ENCODE measurements at regions not wholly inside any gene's neighbourhood (a gene's known extent, or its start where the extent isn't known, plus 50 kb on each side); places are given as distances from the start of the nearest gene placed in this dataset.
A peak's percentile ranks its signal among the peaks of the same experiment; 100 is the strongest.

GRCh38 chr5:34497470-34497808, 158.7 kb upstream of the RAI14 start:
- peaks cover 0 to 4% of the 10 kb centered on the region in 2 donors for H3K9me3 ChIP-seq (ENCODE audit: control insufficient read depth in 2 of 2, insufficient read depth in 1 of 2, low read depth in 1 of 2, low read length in 1 of 2)
- no peaks in the 10 kb centered on the region for H3K36me3 ChIP-seq (ENCODE audit: control insufficient read depth in 2 of 2, insufficient read depth in 2 of 2, low read length in 1 of 2)
- no peak overlapping the region for H3K27ac ChIP-seq (ENCODE audit: low read depth in 2 of 2, low read length in 1 of 2)
- no peaks in the 10 kb centered on the region for H3K27me3 ChIP-seq (ENCODE audit: control insufficient read depth in 1 of 2, insufficient read depth in 2 of 2, low read length in 2 of 2)
- H3K4me1 ChIP-seq (ENCODE audit: control insufficient read depth in 2 of 2, insufficient read depth in 2 of 2, low read length in 1 of 2) = peaks cover 2 to 6% of the 10 kb centered on the region in 2 donors
- WGBS, 2 donors = 85 to 91% methylated on average over 3 of the region's 3 CpGs
- no peak overlapping the region for H3K4me3 ChIP-seq (ENCODE audit: low read depth in 1 of 2, low read length in 2 of 2)

GRCh38 chr5:34498572-34498971, 157.6 kb upstream of the RAI14 start:
- Histone ChIP-seq H3K27ac (ENCODE audit: low read depth in 2 of 2, low read length in 1 of 2) (peak overlapping the region in 1 of 2 donors; percentile 10), H3K27me3 (ENCODE audit: control insufficient read depth in 1 of 2, insufficient read depth in 2 of 2, low read length in 2 of 2) (no peaks in the 10 kb centered on the region), H3K4me1 (ENCODE audit: control insufficient read depth in 2 of 2, insufficient read depth in 2 of 2, low read length in 1 of 2) (peaks cover 6 to 13% of the 10 kb centered on the region in 2 donors), H3K4me3 (ENCODE audit: low read depth in 1 of 2, low read length in 2 of 2) (no peak overlapping the region), H3K9me3 (ENCODE audit: control insufficient read depth in 2 of 2, insufficient read depth in 1 of 2, low read depth in 1 of 2, low read length in 1 of 2) (peaks cover 0 to 4% of the 10 kb centered on the region in 2 donors), H3K36me3 (ENCODE audit: control insufficient read depth in 2 of 2, insufficient read depth in 2 of 2, low read length in 1 of 2) (no peaks in the 10 kb centered on the region)
- 63 to 77% methylated on average over 4 of the region's 4 CpGs for WGBS, 2 donors

- Histone ChIP-seq H3K27ac (ENCODE audit: low read depth in 2 of 2, low read length in 1 of 2) (peak overlapping the region; percentile 71 to 82), H3K27me3 (ENCODE audit: control insufficient read depth in 1 of 2, insufficient read depth in 2 of 2, low read length in 2 of 2) (no peaks in the 10 kb centered on the region), H3K36me3 (ENCODE audit: control insufficient read depth in 2 of 2, insufficient read depth in 2 of 2, low read length in 1 of 2) (no peaks in the 10 kb centered on the region), H3K4me3 (ENCODE audit: low read depth in 1 of 2, low read length in 2 of 2) (no peak overlapping the region), H3K4me1 (ENCODE audit: control insufficient read depth in 2 of 2, insufficient read depth in 2 of 2, low read length in 1 of 2) (peaks cover 6 to 13% of the 10 kb centered on the region in 2 donors), H3K9me3 (ENCODE audit: control insufficient read depth in 2 of 2, insufficient read depth in 1 of 2, low read depth in 1 of 2, low read length in 1 of 2) (peaks cover 0 to 4% of the 10 kb centered on the region in 2 donors)
- WGBS, 2 donors = 64 to 71% methylated on average over 5 of the region's 5 CpGs
Observed at GRCh38 chr5:34499001-34499734, 157.0 kb upstream of the RAI14 start.

GRCh38 chr5:34500236-34500847, 155.8 kb upstream of the RAI14 start:
- H3K27me3 ChIP-seq (ENCODE audit: control insufficient read depth in 1 of 2, insufficient read depth in 2 of 2, low read length in 2 of 2) = no peaks in the 10 kb centered on the region
- H3K27ac ChIP-seq (ENCODE audit: low read depth in 2 of 2, low read length in 1 of 2) = no peak overlapping the region
- H3K9me3 ChIP-seq (ENCODE audit: control insufficient read depth in 2 of 2, insufficient read depth in 1 of 2, low read depth in 1 of 2, low read length in 1 of 2) = no peaks in the 10 kb centered on the region
- 74 to 81% methylated on average over 9 of the region's 9 CpGs for WGBS, 2 donors
- H3K4me1 ChIP-seq (ENCODE audit: control insufficient read depth in 2 of 2, insufficient read depth in 2 of 2, low read length in 1 of 2) = peaks cover 6 to 13% of the 10 kb centered on the region in 2 donors
- H3K4me3 ChIP-seq (ENCODE audit: low read depth in 1 of 2, low read length in 2 of 2) = no peak overlapping the region
- no peaks in the 10 kb centered on the region for H3K36me3 ChIP-seq (ENCODE audit: control insufficient read depth in 2 of 2, insufficient read depth in 2 of 2, low read length in 1 of 2)

- Histone ChIP-seq H3K27ac (ENCODE audit: low read depth in 2 of 2, low read length in 1 of 2) (no peak overlapping the region), H3K9me3 (ENCODE audit: control insufficient read depth in 2 of 2, insufficient read depth in 1 of 2, low read depth in 1 of 2, low read length in 1 of 2) (no peaks in the 10 kb centered on the region), H3K36me3 (ENCODE audit: control insufficient read depth in 2 of 2, insufficient read depth in 2 of 2, low read length in 1 of 2) (no peaks in the 10 kb centered on the region), H3K4me3 (ENCODE audit: low read depth in 1 of 2, low read length in 2 of 2) (no peak overlapping the region), H3K4me1 (ENCODE audit: control insufficient read depth in 2 of 2, insufficient read depth in 2 of 2, low read length in 1 of 2) (peaks cover 6 to 13% of the 10 kb centered on the region in 2 donors), H3K27me3 (ENCODE audit: control insufficient read depth in 1 of 2, insufficient read depth in 2 of 2, low read length in 2 of 2) (no peaks in the 10 kb centered on the region)
- WGBS, 2 donors = 81 to 86% methylated on average over 2 of the region's 2 CpGs
Observed at GRCh38 chr5:34501016-34501415, 155.1 kb upstream of the RAI14 start.

- peaks cover 6 to 13% of the 10 kb centered on the region in 2 donors for H3K4me1 ChIP-seq (ENCODE audit: control insufficient read depth in 2 of 2, insufficient read depth in 2 of 2, low read length in 1 of 2)
Observed at GRCh38 chr5:34501840-34502239, 154.3 kb upstream of the RAI14 start.

GRCh38 chr5:34502581-34502980, 153.5 kb upstream of the RAI14 start:
- WGBS, 2 donors = 77 to 83% methylated on average over 7 of the region's 7 CpGs
- Histone ChIP-seq H3K27ac (ENCODE audit: low read depth in 2 of 2, low read length in 1 of 2) (peak overlapping the region; percentile 6 to 12), H3K4me1 (ENCODE audit: control insufficient read depth in 2 of 2, insufficient read depth in 2 of 2, low read length in 1 of 2) (peaks cover 6 to 13% of the 10 kb centered on the region in 2 donors), H3K4me3 (ENCODE audit: low read depth in 1 of 2, low read length in 2 of 2) (no peak overlapping the region), H3K9me3 (ENCODE audit: control insufficient read depth in 2 of 2, insufficient read depth in 1 of 2, low read depth in 1 of 2, low read length in 1 of 2) (no peaks in the 10 kb centered on the region), H3K27me3 (ENCODE audit: control insufficient read depth in 1 of 2, insufficient read depth in 2 of 2, low read length in 2 of 2) (no peaks in the 10 kb centered on the region), H3K36me3 (ENCODE audit: control insufficient read depth in 2 of 2, insufficient read depth in 2 of 2, low read length in 1 of 2) (no peaks in the 10 kb centered on the region)

More at GRCh38 chr5:34501840-34502239, 154.3 kb upstream of the RAI14 start:
- 91 to 96% methylated on average over 3 of the region's 3 CpGs for WGBS, 2 donors
- Histone ChIP-seq H3K9me3 (ENCODE audit: control insufficient read depth in 2 of 2, insufficient read depth in 1 of 2, low read depth in 1 of 2, low read length in 1 of 2) (no peaks in the 10 kb centered on the region), H3K27me3 (ENCODE audit: control insufficient read depth in 1 of 2, insufficient read depth in 2 of 2, low read length in 2 of 2) (no peaks in the 10 kb centered on the region), H3K27ac (ENCODE audit: low read depth in 2 of 2, low read length in 1 of 2) (no peak overlapping the region), H3K36me3 (ENCODE audit: control insufficient read depth in 2 of 2, insufficient read depth in 2 of 2, low read length in 1 of 2) (no peaks in the 10 kb centered on the region), H3K4me3 (ENCODE audit: low read depth in 1 of 2, low read length in 2 of 2) (no peak overlapping the region)

GRCh38 chr5:34503379-34504253, 152.5 kb upstream of the RAI14 start:
- 21 to 37% methylated on average over 7 of the region's 7 CpGs for WGBS, 2 donors
- Histone ChIP-seq H3K4me3 (ENCODE audit: low read depth in 1 of 2, low read length in 2 of 2) (no peak overlapping the region), H3K36me3 (ENCODE audit: control insufficient read depth in 2 of 2, insufficient read depth in 2 of 2, low read length in 1 of 2) (no peaks in the 10 kb centered on the region), H3K27me3 (ENCODE audit: control insufficient read depth in 1 of 2, insufficient read depth in 2 of 2, low read length in 2 of 2) (no peaks in the 10 kb centered on the region), H3K4me1 (ENCODE audit: control insufficient read depth in 2 of 2, insufficient read depth in 2 of 2, low read length in 1 of 2) (peaks cover 6 to 13% of the 10 kb centered on the region in 2 donors), H3K9me3 (ENCODE audit: control insufficient read depth in 2 of 2, insufficient read depth in 1 of 2, low read depth in 1 of 2, low read length in 1 of 2) (no peaks in the 10 kb centered on the region), H3K27ac (ENCODE audit: low read depth in 2 of 2, low read length in 1 of 2) (peak overlapping the region; percentile 24 to 55)

- Histone ChIP-seq H3K4me3 (ENCODE audit: low read depth in 1 of 2, low read length in 2 of 2) (no peak overlapping the region), H3K36me3 (ENCODE audit: control insufficient read depth in 2 of 2, insufficient read depth in 2 of 2, low read length in 1 of 2) (no peaks in the 10 kb centered on the region), H3K9me3 (ENCODE audit: control insufficient read depth in 2 of 2, insufficient read depth in 1 of 2, low read depth in 1 of 2, low read length in 1 of 2) (no peaks in the 10 kb centered on the region), H3K4me1 (ENCODE audit: control insufficient read depth in 2 of 2, insufficient read depth in 2 of 2, low read length in 1 of 2) (peaks cover 6 to 11% of the 10 kb centered on the region in 2 donors), H3K27ac (ENCODE audit: low read depth in 2 of 2, low read length in 1 of 2) (no peak overlapping the region), H3K27me3 (ENCODE audit: control insufficient read depth in 1 of 2, insufficient read depth in 2 of 2, low read length in 2 of 2) (no peaks in the 10 kb centered on the region)
Observed at GRCh38 chr5:34504967-34505366, 151.2 kb upstream of the RAI14 start.

Data from esophagus (tissue), 2 donors.